Globus pallidus (tissue), 1 donor: ENCODE measurements at regions not wholly inside any gene's neighbourhood (a gene's known extent, or its start where the extent isn't known, plus 50 kb on each side); places are given as distances from the start of the nearest gene placed in this dataset.
A peak's percentile ranks its signal among the peaks of the same experiment; 100 is the strongest.

Experiments
- DNase-seq: peaks from one replicate; pipeline ENCODE4 v3.0.0-alpha.2; 2015; ENCODE audit warnings: low spot score

GRCh38 chr1:244196571-244197285 is 145.6 kb downstream of the ZBTB18 start:
- DNase-seq, result no peak

- no peak for DNase-seq
Observed at GRCh38 chr1:244197851-244198375, 146.8 kb downstream of the ZBTB18 start.

DNA sequence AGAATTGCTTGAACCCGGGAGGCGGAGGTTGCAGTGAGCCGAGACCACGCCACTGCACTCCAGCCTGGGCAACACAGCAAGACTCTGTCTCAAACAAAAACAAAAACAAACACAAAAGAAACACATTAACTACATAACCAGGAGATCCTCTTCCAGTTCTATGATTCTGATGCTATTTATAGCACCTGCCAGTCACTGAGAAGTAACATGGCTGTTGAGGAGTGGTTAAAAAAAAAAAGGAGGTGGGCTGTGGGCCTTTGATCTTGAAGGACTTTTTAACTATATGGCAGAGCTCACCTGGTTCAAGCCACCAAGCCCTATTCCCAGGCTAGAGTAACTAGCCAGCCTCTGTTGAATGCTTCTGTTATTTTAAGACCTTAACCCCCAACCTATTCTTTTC is 148.8 kb downstream of the ZBTB18 start:
- no peak for DNase-seq

DNA sequence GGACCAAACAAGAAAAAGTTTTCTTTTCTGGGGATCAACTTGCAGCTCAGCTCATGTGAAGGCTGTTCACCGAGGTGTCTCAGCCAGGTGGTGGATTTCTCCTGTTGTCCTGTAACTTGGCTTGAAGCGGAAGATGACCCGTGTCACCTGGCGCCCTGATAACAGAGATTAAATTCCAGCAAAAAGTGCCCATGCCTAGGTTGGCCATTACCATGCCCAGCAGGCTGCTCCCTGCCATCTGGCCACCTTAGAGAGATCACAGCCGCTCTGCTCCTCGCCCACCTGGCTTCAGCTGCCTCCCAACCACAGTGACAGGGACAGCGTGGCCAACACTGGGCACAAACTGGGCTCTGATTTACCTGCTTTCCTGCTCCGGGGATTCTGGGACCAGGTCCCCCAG is 149.5 kb downstream of the ZBTB18 start:
- DNase-seq, result no peak

GRCh38 chr1:244201750-244202149 is 150.7 kb downstream of the ZBTB18 start:
- no peak for DNase-seq

GRCh38 chr1:244204004-244204403 is 152.9 kb downstream of the ZBTB18 start:
- DNase-seq, result no peak

DNA sequence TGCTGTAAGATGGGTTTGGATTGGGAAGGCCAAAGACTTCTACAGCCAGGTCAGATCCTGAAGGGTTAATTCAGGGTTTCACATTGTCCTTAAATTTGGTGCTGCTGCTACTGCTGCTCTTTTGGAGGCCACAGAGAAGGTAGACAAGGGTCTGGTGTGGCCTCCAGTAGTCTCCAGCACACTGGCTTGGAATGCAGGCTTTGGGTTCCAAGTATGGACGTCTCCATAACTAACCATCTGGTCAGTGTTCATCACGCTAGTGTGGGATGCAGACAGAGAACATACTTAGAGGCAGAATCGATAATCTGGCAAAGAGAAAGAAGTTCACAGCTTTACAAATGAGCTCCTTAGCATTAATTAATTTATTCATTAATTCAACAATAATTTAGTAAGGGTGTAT is 154.1 kb downstream of the ZBTB18 start:
- no peak for DNase-seq

DNA sequence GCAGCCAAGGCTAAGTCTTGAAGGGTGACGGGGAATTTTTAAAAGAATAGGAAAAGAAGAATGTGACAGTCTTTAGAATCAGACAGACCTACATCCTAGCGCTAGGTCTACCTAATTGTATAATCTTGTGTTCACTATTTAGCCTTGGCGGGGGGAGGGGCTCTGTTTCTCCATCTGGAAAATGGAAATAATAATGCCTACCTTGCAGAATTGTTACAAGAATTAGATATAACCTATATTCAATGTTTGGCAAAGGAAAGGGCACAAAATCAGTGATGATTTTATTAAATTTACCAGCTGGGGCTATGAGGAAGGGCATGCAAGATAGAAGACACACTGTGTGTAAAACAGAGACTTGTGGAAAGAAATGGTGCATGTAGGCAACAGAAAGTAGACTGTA is 154.8 kb downstream of the ZBTB18 start:
- no peak for DNase-seq

DNA sequence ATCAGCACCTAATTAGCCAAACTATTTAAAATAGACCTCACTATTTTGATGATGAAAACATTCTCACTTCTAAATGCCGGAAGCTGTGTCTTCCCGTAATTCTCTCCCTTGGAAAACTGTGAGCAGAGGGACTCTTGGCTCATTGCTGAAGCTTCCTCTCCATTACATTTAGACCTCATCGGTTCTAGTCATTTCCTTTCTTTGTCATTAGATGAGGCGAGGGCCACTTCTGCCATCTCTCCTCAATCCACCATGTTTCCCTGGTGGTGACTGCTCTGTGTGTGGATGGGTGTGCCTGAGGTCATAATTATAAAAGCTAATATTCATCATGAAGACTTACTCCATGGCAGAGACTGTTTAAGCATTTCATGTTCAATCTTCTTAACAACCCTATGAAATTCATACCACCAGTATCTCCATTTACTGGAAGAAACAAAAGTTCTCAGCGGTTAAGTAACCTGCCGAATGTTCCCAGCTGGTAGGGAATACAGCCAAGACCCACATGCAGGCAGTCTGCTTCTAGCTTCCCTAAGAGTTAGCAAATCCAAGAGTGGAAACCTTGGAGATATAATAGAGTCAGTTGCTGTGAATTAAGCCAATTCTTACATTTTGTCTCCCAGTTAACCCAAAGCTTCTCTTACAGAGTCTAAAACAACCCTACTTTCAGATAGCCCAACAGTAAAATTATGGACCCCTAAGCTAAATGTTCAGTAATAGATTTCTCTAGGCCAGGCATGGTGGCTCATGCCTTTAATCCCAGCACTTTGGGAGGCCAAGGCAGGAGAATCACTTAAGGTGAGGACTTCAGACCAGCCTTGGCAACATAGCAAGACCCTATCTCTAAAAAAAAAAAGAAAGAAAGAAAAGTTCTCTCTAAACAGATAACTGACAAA is 156.2 kb downstream of the ZBTB18 start:
- DNase-seq, result no peak

GRCh38 chr1:244207935-244208244 is 156.8 kb downstream of the ZBTB18 start:
- DNase-seq, result no peak

DNA sequence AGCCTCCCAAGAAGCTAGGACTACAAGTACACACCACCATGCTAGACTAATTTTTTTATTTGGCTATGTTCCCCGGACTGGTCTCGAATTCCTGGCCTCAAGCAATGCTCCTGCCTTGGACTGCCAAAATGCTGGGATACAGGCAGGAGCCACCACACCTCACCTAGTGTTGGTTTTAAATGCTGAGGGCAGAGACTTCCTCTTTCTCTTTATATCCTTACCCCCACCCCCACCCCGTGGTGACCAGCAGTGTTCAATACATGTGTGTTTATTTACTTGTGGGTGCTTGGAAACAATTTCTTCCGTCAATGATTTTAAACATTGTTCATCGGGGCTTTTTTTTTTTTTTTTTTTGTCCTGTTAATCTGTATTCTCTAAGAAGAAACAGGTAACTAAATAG is 158.9 kb downstream of the ZBTB18 start:
- no peak for DNase-seq

- no peak for DNase-seq
Observed at GRCh38 chr1:244210884-244211558, 159.9 kb downstream of the ZBTB18 start.

- DNase-seq, result no peak
Observed at GRCh38 chr1:244211559-244211944, 160.5 kb downstream of the ZBTB18 start.

DNA sequence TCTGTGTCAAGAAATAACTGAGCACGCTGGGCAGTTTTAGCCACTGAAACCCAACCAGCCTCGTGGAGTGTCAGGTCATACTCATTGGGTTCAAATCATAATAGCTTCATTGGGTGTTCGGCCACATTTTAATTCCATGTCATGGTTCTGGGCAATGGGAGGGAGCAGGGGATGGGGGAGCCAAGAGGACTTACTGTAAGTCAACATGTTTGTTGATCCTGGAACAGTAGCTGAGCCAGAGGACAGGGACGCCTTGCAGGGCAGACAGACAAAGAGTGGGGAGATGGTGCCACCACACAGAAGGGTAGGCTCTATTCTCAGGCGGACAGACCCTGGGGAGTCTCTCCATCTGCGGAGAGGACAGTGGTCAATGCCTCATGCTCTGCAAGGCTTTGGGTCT is 161.1 kb downstream of the ZBTB18 start:
- DNase-seq, result no peak

- peak; percentile 81 for DNase-seq
Observed at GRCh38 chr1:244212797-244213475, 161.9 kb downstream of the ZBTB18 start.

GRCh38 chr1:244214009-244214967 is 163.2 kb downstream of the ZBTB18 start:
- DNase-seq, result no peak

DNA sequence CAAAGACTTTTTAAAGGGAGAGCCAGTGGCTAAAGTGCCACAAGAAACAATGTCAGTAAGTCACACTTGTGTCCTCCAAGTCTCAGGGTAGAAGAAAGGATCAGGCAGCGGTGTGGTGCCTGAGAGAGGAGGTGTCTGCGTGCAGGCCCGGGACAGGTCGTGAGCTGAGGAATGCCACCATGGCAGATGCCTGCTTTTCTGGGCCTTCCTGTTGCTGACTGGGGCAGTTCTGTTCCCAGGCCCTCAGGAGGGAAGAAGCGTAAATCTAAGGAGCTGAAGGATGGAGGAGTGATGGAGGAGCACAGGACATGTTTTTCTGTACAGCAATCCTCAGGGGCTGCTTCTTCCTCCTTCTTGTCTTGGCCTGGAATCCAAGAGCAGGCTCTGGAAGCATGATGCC is 165.8 kb downstream of the ZBTB18 start:
- no peak for DNase-seq

DNA sequence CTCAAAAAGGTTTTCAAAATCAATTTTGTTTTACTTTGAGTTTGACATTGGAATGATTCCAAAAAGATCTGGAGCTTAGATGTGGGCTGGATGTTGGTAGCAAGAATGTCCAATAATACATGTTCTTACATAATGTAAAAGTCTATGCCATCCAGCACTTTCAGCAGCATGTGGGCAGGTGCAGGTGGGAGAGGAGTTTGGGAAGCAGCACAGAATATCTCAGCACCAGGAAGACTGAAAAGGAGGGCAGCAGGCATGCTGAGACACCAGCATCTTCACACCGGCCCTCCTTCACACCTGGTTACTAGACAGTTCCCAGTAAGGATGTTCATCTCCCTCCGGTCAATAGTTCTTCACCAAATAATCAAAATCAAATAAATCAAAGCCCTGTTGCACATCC is 166.6 kb downstream of the ZBTB18 start:
- no peak for DNase-seq

GRCh38 chr1:244218220-244218619 is 167.1 kb downstream of the ZBTB18 start:
- peak; percentile 86 for DNase-seq

GRCh38 chr1:244219149-244219548 is 168.1 kb downstream of the ZBTB18 start:
- DNase-seq, result no peak

DNA sequence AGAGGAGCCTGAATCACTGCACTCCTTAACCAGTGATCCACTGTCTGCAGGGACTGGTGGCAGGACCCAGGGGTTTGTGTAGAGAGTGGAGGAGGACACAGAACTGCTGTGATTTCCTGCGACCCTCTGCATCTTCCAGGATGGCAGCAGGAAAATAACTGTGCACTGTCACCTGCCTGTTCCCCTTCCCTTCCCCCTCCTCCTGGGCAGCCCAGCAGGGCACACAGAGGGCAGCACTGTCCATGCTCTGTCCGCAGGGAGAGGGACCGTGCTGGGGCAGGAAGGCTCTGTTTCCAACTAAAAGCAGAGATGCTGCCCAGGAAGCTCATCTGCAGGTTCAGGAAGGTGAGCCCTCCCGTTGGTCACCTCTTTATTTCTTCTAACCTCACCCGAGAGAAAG is 168.7 kb downstream of the ZBTB18 start:
- DNase-seq, result no peak
